HUDEP-2 (cell line): ENCODE measurements at regions not wholly inside any gene's neighbourhood (a gene's known extent, or its start where the extent isn't known, plus 50 kb on each side); places are given as distances from the start of the nearest gene placed in this dataset.
"Not testable (repeated sequence)": the region's sequence is repeated elsewhere in the genome, so short reads cannot be mapped to it uniquely, and the experiment has no call there.

Source experiments
- DNase-seq, 76 experiments: peaks; one replicate each; lab custom pipeline; 2025; ENCODE audit not compliant: unreplicated experiment in 76 of 76; lab: John Stamatoyannopoulos, UW

DNA sequence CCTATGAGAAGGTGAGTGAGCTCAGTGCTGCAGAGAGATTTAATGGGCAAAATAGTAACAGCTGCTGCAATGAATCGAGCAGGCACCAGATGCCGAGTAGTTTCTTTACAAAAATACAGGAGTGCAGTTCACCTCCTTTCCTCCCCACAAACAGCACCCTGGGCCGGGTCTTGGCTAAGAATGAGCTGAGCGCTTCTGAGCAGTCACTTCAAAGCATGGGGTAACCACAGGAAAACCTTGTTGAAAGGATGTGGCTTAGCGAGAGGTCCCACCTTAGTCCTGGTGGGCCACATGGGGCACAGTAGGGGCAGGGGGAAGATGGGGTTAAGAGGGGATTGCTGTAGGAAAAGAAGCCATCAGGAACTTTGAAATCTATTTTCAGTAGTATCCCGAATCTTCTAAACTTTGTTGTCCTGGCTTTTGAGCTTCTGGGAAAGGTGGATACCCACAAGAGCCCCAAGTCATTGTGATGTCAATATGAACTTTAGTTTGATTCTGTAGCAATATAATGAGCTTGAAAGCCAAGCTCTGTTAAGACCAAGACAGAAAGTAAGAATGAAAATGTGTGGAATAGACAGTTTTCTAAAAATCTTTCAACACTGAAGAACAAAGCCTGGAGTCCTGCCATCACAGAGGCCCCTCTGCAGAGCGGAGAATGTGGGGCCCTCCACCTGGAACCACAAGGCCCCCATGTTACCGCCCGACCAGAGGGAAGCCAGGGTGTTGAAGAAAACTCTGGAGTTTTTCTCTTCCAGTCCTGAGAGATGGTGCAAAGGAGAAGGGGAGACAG lies 101.0 kb upstream of the ZNF236 start:
- DNase-seq: no peak

- DNase-seq: no peak
Measured at GRCh38 chr18:76720683-76721082, 101.7 kb upstream of the ZNF236 start.

- no peak for DNase-seq
Measured at GRCh38 chr18:76715012-76715610, 107.2 kb upstream of the ZNF236 start.

- DNase-seq: no peak
Measured at GRCh38 chr18:76713432-76713831, 108.9 kb upstream of the ZNF236 start.

GRCh38 chr18:76712511-76713140 lies 109.7 kb upstream of the ZNF236 start:
- DNase-seq: no peak

DNA sequence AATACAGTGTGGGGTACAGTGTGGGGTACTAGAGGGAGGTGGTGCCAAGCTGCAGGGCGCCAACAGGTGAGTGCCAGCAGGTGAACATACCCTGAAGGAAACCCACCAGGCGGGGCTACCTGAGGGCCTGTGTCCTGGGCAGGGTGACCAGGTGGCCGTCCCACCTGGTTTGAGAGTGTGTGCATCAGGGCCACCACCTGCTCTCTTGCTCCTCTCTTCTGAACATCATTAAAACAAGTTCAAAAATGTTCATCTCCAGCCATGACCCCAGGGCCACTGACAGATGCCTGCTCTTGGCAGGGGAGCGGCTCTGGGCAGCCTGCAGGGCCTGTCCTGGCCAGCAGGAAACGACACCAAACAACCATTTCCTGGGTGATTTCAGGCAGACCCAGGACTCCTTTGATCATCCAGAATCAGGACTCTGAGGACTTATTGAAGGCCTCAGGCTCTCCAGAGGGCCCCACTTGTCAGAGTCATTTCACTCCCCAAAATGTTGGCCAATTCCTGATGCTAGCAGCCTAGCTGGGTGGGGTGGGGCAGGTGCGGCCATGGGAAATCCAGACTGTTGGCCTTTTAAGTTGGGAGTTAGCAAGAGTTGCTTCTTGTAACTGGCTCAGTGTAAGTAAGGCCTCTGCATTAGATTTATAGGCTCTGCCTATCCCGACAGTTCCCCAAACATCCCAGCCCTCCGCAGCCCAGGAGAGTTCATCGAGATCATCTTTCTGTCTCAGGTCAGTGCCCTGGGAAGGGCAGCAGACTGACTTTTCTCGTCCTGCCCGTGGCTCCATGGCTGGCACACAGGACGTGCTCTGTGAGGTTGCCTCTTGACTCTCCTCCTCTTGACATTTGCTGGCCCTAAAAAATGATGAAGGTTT lies 111.5 kb upstream of the ZNF236 start:
- DNase-seq: no peak

DNA sequence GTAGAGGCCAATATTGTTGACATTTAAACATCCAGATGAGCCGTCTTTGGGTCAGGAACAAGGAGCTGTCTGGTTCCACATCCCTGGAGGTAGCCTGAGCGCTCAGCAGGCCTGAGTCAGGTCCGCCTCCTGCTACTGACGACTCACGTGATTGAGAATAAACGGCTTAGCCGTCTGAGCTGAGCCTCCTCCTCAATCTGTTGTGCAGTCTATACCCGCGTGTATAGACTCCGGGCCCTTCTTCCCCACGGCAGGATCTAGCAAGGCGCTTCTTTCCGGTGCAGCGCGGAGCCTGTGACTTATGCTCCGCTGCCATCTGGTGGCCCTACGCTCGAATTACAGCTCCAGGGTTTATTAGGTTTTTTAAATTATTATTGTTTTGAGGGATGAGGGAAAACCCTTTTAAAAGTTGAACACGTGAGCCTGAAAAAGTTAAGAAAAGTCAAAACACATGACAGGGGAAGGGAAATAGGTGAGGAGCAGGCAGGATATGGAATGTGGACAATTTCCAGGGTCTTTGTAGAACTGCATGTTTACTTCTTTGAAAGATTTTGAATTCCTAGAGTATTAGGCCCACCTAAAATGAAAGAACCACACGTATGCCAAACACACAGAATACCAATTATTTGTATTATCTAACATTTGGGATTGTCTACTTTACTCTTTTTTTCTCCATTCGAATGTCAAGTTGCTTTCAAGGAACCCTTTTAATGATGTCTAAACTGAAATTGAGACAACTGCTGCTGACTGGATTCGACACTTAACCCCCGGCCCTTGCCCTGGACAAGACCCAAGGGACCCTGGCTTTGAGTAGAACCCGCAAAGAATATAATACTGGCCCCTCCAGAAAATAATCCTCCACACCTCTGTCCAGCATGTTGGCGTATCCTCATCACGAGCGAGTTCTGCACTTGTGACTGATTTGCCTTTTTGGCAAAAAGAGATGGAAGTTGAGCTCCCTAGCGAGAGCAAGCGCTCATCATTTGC lies 112.4 kb upstream of the ZNF236 start:
- peak in 46 of 76 experiments; percentile 1 to 60 (median 28) for DNase-seq

DNA sequence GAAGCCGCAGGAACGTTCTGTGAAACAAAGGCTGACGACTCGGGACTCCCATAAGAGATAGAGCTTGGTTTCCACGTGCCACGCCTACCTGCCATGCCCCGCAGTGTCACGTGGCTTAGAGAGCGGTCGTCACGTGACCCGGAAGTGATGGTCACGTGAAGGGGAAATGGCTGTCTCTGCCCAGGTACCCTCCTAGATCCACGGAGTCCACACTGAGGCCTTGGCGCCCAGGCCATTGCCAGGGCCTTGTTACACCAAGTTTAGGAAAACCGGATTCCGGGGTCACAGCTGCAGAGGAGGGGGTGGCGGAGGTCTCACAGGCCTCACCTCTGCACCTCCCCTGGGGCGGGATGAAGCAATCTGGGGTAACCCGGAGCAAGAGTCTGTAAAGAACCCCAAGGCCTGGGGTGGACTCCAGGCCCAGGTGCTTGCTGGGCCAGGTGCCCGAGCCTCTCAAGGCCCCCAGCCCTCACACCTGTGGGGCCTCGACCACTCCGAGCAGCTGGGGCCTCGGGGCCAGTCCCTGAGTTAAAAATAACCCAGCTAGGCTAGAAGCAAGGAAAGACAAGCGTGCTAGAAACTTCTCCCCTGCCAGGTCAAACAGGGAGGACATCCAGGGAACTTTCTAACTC lies 113.5 kb upstream of the ZNF236 start:
- no peak for DNase-seq

DNA sequence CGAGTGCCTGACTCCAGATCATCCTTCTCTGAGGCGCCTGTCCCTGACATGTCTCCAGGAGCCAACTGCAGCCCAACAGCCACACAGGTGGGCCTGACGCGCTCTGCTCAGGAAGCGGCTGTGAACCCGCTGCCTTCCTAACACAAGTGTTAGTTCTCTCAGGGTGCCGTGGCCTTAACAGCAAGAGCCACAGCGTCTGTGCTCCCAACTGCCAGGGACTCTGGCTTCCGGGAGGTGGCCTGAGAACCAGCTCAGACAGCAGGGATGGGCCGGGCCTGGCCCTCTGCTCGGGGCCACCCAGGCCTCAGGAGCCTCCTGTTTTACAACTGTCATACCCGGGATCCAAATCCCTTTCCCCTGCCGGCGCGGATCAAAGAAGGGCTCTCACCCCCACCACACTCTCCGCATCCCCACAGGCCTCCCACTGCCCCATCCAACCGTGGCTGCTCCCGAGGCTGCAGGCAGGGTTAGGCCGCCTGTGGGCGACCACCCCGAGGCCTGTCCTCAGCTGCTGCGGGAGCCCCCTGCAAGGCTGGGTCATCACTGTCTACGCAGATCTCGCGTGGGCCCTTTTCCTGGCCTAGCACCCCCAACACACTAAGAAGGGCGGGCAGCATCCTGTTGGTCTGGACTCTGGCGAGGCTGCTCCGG lies 114.2 kb upstream of the ZNF236 start:
- DNase-seq: no peak

DNA sequence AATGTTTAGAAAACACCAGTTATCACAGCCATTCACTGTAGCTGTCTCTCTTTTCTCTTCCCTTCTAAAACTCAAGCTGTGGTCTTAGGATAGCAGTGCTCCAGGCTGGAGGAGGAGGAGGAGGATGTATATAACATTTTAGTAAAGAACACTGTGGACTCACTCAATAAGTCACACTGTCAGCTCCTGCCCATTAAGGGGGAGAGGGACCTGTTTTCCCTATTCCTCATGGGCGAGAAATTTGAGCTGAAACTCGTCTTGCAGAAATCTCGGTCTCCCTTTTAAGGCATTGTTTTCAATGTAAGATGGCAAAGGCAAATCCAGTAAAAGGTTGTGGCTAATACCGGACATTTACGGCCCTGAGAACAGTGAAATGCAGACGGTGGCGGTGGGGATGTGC lies 114.8 kb upstream of the ZNF236 start:
- DNase-seq: no peak

DNA sequence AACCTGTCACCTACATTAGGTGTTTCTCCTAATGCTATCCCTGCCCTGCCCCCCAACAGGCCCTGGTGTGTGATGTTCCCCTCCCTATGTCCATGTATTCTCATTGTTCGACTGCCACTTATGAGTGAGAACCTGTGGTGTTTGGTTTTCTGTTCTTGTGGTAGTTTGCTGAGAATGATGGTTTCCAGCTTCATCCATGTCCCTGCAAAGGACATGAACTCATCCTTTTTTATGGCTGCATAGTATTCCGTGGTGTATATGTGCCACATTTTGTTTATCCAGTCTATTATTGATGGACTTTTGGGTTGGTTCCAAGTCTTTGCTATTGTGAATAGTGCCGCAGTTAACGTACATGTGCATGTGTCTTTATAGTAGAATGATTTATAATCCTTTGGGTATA lies 117.8 kb upstream of the ZNF236 start:
- DNase-seq: not testable (repeated sequence)

DNA sequence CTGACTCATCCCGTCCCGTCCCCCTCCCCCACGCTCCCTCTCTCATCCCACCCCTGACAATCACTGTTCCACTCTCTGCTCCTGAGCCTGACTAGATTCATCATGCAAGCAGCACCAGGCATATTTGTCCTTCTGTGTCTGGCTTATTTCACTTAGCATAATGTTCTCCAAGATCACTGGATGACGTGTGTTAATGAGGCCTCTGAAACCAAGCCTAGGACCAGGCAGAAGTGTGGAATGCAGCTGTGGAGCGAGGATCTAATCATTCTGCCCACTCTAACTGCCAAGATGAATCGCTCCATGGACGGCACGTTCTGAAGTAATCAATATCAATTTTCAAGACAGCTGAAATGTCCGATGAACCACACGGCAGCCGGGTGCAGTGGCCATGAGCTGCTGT lies 122.4 kb upstream of the ZNF236 start:
- no peak for DNase-seq

DNA sequence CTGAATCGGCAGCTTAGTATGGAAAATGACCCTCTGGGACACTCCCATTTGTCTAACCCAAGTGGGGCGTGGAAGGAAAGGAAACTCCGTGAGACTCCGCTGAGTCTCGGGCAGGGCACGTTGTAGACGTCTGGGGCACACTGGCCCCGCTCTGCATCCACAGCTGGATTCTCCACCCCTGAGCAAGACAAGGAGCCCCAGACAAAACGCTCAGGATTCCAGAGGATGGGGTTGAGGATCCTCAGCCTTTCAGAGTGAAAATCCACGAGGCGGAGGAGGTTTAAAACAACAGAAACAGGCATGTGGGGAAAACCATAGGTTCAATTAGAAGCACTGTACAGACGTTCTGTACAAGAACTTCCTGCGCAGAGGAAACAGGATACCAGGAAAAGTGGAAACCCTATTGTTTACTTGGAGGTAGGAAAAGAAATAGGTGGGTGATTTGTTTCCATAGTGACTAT lies 124.9 kb upstream of the ZNF236 start:
- DNase-seq: no peak

- no peak for DNase-seq
Measured at GRCh38 chr18:76691800-76692199, 130.6 kb upstream of the ZNF236 start.

GRCh38 chr18:76689646-76690264 lies 132.6 kb upstream of the ZNF236 start:
- DNase-seq: no peak

DNA sequence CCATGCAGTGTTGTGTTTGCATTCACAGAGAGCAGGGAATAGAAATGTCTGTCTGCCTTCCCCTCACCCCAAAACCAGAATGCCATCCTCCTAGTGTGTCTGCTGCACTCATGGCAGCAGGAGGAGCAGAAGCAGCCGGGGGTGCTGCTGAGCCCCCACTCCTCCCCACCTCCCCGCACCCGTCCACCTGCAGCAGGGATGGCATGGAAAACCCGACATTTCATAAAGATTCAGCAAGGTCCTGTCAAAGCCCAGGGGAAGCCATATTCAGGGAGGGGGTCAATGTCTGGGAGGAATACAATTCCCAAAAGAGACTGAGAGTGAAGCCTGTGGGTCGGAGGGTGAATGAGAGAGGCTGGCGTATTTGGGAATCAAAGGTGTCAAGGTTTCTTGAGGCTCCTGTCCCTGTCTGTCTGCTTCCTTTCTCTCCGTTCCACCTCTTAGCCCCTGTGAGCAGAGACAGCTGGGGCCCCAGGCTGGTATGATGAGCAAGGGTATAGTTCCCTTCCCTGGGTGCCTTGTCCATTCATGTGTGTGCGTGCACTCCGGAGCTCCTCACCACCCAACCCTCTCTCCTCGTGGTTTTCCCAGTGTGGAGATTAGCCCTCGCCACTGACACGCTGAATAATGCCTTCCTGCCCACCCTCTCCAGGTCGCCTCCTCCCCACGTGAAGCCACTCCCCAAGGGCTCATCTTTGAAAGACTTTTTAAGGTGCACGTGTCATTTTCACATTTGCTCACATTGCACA lies 133.5 kb upstream of the ZNF236 start:
- no peak for DNase-seq

- DNase-seq: peak in 1 of 76 experiments; percentile 42
Measured at GRCh38 chr18:76687304-76687962, 134.9 kb upstream of the ZNF236 start.
